ENCODE measurements at regions not wholly inside any gene's neighbourhood (a gene's known extent, or its start where the extent isn't known, plus 50 kb on each side); places are given as distances from the start of the nearest gene placed in this dataset.

DNA sequence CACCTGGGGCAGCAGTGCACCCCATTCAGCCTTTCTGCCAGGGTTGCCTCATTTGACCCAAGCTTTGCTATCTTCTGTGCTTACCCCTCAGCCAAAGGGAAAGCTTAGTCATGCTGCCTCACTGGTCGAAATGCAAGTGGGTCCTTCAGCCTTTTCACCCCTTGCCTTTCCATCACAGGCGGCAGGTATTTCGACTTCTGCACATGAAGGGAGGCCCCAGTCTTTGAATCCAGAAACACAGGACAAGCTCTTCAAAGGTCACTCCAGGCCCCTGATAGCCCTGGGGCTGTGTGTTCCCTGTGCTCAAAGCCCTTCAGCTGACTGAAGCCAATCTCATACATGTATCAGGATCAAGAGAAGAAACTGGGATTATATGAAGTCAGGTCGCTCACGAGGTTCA is 129.7 kb downstream of the SNX19 start:
- DNase-seq (ENCODE audit: low read depth): no peak
- TF ChIP-seq, protein P1, sequence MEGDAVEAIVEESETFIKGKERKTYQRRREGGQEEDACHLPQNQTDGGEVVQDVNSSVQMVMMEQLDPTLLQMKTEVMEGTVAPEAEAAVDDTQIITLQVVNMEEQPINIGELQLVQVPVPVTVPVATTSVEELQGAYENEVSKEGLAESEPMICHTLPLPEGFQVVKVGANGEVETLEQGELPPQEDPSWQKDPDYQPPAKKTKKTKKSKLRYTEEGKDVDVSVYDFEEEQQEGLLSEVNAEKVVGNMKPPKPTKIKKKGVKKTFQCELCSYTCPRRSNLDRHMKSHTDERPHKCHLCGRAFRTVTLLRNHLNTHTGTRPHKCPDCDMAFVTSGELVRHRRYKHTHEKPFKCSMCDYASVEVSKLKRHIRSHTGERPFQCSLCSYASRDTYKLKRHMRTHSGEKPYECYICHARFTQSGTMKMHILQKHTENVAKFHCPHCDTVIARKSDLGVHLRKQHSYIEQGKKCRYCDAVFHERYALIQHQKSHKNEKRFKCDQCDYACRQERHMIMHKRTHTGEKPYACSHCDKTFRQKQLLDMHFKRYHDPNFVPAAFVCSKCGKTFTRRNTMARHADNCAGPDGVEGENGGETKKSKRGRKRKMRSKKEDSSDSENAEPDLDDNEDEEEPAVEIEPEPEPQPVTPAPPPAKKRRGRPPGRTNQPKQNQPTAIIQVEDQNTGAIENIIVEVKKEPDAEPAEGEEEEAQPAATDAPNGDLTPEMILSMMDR (IDR thresholded peaks at IDR 0.05; ENCODE audit: low read length, missing control alignments): no peak
- no peak overlapping the region for H3K4me3 ChIP-seq (replicated peaks; ENCODE audit: low read depth, low read length)

DNA sequence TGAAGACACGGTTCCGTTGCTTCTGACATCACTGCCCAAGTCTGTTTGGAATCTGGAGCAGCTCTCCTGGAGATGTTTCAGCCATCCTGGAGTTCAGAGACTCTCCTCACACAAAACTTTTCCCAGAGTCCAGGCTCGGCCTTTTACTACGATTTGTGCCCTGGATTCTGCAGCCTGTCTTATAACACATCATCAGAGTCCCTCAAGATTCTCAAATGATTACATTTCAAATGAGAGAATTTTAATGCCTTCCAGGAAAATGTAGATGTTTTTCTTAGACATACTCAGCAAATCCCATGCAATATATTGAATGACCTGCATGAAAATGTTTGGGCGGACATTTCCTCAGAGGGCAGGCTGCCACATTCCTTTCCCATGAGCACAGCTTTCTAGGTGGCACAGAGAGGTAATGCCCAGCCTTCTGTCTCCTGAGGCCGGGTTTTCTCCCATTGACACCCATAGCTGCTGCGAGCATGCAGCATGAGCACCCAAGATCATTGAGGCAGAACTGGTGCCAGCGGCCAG is 129.1 kb downstream of the SNX19 start:
- DNase-seq (ENCODE audit: low read depth): peak; percentile 21
- TF ChIP-seq, protein P1 (IDR thresholded peaks at IDR 0.05; ENCODE audit: low read length, missing control alignments): no peak
- H3K4me3 ChIP-seq (replicated peaks; ENCODE audit: low read depth, low read length): no peak overlapping the region

DNA sequence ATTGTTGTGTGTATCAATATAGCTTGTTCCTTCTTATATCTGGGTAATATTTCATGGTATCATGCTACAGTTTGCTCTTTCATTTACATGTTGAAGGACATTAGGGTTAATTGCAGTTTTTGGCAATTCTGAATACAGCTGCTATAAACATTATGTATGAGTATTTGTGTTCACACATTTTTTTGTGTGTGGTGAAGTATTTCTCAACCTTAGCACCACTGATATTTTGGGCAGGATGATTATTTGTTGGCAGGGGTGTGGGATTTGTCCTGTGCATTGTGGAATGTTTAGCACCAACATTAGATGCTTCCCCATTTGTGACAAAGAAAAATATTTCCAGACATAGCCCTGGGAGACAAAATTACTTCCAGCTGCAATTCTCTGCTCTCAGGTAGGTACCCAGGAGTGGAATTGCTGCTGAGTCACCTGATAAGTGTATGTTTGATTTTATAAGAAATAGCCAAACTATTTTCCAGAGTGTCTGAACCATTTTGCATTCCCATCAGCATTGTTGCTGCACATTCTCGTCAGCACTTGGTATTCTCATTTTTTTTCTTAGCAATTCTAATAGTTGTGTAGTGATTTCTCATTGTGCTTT is 128.2 kb downstream of the SNX19 start:
- no peak overlapping the region for H3K4me3 ChIP-seq (replicated peaks; ENCODE audit: low read depth, low read length)
- no peak for DNase-seq (ENCODE audit: low read depth)
- TF ChIP-seq, protein P1 (IDR thresholded peaks at IDR 0.05; ENCODE audit: low read length, missing control alignments): no peak

DNA sequence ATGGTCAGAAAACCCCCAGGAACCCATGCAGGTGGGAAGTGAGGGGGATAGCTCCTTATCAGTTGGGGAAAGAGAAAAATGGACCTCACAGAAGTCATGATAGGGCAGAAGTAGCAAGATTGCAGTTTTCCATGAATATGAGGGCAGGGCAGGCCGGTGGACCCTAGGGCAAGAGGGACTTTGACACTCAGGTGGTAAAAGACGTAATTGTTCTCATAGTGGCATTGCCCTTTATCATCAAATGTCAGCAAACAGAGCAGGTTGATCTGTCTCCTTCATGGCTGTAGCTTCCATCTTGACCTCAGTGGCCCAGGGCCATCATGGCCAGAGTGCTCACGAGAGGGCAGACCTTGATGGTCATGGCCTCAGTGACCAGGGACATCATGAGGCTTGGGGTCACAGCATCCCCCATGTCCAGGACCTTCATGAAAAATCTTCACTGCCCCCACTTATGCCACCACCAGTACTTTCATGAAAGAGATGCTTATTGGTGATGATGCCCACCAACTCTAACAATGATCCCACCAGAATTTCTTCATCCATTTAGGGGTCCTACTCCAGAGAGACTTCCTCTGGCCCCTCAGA is 127.1 kb downstream of the SNX19 start:
- TF ChIP-seq, protein P1 (IDR thresholded peaks at IDR 0.05; ENCODE audit: low read length, missing control alignments): no peak
- DNase-seq (ENCODE audit: low read depth): no peak
- H3K4me3 ChIP-seq (replicated peaks; ENCODE audit: low read depth, low read length): no peak overlapping the region

DNA sequence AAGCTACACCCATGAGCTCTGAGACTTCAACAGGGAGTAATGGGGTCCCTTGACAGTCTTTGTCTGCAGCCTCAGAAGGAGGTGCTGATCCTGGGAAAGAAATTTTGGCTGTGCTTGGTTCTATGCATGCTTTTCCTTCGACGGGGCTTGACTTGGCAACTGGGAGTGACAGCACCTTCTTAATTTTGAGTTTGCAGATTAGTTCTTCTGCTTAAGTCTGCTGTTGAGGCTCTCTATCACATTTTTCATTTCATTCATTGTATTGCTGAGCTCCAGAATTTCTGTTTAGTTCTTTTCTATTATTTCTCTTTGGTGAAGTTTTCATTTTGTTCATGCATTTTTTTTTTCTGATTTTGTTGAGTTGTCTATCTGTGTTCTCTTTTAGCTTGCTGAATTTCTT is 125.6 kb downstream of the SNX19 start:
- no peak for DNase-seq (ENCODE audit: low read depth)
- TF ChIP-seq, protein P1 (IDR thresholded peaks at IDR 0.05; ENCODE audit: low read length, missing control alignments): no peak
- H3K4me3 ChIP-seq (replicated peaks; ENCODE audit: low read depth, low read length): no peak overlapping the region

DNA sequence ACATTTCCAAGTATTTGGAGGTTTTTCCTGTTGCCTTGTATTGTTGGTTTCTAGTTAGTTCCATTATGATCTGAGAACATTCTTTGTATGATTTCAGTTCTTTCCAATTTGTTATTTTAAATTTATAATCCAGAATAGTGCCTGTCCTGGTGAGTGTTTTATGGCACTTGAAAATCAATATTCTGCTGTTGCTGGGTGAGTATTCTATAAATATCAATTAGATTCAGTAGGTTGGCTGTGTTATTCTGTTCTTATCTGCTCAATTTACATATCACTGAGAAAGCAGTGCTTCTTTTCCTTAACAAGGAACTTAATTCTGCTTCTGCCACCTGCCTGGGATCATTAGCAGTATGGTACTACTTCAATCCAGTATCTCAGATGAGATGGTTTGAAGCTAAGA is 123.5 kb downstream of the SNX19 start:
- no peak overlapping the region for H3K4me3 ChIP-seq (replicated peaks; ENCODE audit: low read depth, low read length)
- DNase-seq (ENCODE audit: low read depth): no peak
- TF ChIP-seq, protein P1 (IDR thresholded peaks at IDR 0.05; ENCODE audit: low read length, missing control alignments): no peak

DNA sequence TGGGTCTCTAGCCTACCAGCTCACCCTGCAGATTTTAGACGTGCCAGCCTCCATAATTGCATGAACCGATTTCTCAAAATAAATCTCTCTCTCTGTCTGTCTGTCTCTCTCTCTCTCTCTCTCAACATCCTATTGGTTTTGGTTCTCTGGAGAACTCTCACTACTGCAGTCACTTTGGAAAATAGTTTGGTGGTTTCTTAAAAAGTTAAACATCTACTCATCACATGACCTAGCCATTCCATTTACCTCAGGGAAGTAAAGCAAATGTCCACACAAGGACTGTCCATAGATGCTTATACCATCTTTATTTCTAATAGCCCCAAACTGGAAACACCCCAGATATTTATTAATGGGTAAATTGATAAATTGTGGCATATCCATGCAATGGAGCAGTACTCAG is 119.5 kb downstream of the SNX19 start:
- TF ChIP-seq, protein P1 (IDR thresholded peaks at IDR 0.05; ENCODE audit: low read length, missing control alignments): no peak

More for the DNA sequence above, 119.5 kb downstream of the SNX19 start:
- no peak for DNase-seq (ENCODE audit: low read depth)
- no peak overlapping the region for H3K4me3 ChIP-seq (replicated peaks; ENCODE audit: low read depth, low read length)

Data from fibroblast of pulmonary artery (primary cell).